ENCODE measurements at regions not wholly inside any gene's neighbourhood (a gene's known extent, or its start where the extent isn't known, plus 50 kb on each side); places are given as distances from the start of the nearest gene placed in this dataset.

DNA sequence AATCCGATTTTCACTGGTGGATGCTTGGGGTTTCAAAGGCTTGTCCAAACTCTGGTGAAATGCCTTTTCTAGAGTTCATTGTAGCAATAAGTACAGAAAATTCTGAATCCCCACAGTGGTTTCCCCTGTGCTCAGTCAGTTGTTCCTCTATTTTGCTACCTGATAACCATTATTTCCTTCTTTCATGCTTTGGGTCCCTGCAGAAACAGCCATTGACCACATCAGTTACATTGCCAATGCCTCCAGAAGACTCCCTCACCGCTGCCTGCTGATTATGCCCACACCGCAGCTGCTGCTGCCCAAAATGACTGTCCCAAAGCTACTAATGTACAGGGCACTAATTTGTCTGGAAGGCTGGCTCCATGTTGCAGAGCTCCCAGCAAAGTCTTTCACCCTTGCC is 517.3 kb downstream of the KLF12 start:
- no peak for TF ChIP-seq EP300 (IDR thresholded peaks at IDR 0.05)
- TF ChIP-seq, protein P1, sequence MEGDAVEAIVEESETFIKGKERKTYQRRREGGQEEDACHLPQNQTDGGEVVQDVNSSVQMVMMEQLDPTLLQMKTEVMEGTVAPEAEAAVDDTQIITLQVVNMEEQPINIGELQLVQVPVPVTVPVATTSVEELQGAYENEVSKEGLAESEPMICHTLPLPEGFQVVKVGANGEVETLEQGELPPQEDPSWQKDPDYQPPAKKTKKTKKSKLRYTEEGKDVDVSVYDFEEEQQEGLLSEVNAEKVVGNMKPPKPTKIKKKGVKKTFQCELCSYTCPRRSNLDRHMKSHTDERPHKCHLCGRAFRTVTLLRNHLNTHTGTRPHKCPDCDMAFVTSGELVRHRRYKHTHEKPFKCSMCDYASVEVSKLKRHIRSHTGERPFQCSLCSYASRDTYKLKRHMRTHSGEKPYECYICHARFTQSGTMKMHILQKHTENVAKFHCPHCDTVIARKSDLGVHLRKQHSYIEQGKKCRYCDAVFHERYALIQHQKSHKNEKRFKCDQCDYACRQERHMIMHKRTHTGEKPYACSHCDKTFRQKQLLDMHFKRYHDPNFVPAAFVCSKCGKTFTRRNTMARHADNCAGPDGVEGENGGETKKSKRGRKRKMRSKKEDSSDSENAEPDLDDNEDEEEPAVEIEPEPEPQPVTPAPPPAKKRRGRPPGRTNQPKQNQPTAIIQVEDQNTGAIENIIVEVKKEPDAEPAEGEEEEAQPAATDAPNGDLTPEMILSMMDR (IDR thresholded peaks at IDR 0.05): no peak

All from ovary (tissue), 3 donors.